CD4-positive, alpha-beta T cell treated with Interferon alpha-2 for 1 hour (primary cell): ENCODE measurements at regions not wholly inside any gene's neighbourhood (a gene's known extent, or its start where the extent isn't known, plus 50 kb on each side); places are given as distances from the start of the nearest gene placed in this dataset.
"Not testable (repeated sequence)": the region's sequence is repeated elsewhere in the genome, so short reads cannot be mapped to it uniquely, and the experiment has no call there.

Experiments
- DNase-seq, 2 donors: peaks; one replicate each; pipeline ENCODE4 v3.0.0-alpha.2; 2020 to 2022

DNA sequence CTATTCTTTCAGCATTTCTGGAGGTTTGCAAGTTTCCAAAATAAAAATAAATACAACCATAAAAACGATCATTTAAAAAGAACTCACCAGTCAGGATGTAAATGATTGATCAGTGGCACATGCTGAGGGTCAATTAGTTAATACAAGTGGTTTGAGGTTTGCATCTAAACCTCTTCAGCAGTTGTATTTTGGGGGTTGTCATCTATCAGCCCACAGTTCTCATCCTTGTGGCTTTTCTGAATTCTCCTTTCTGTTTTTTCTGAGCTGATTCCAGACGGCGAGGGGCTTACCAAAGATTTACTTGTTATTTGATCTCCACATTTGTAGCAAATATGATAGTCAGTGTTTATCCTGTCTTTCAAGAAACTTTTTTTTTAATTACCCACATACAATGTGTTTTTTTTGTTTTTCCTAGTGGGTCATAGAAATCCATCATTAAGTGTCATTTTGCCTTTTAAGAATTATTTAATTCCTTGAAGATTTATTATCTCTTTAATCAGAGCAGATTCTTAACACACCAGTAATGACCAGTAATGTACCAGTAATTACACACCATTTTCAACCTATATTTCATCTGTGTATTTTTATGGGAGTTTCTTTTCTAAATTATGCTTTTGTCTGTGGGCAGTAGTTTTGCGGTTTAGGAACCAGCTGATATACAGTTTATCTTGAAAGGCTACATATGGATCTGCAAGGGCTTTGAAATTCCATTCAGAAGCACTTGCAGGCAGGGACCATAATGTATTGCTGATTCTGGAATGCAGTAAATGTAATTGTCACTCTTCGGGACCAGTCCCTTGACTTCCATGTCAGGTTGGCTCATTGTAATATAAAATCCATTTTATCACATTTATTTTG, 56.3 kb upstream of the DAAM1 start:
- no peak for DNase-seq

DNA sequence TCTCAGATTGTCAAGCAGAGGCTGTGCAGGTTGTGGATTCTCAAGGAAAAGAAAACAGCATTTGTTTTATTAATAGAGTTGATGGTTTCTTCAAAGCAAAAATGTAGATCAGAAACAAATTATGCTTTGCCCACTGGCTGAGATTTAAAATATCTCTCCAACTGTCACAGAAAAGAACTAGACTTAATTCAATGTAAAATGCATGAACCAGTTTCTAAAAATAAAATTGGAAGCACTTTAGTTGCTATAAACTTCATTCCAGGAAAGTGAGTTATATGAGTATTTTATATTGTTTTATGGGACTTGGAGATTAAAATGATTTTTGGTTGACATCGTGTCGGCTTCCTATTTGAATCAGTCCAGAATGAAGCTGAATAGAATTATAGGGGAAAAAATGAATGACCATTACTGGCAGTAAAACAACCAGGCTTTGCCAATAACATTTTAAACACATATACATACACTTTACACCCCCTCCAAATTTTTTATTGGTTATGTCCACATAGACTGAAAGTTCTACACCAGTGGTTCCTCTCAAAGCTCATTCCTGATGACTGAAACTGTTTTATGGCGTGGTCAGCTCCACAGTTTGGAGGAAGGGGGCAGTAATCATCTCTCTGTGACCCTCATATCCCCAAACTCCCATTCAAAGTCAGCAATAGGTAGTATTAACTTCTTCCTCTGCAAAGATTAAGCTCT, 55.5 kb upstream of the DAAM1 start:
- DNase-seq = no peak

DNA sequence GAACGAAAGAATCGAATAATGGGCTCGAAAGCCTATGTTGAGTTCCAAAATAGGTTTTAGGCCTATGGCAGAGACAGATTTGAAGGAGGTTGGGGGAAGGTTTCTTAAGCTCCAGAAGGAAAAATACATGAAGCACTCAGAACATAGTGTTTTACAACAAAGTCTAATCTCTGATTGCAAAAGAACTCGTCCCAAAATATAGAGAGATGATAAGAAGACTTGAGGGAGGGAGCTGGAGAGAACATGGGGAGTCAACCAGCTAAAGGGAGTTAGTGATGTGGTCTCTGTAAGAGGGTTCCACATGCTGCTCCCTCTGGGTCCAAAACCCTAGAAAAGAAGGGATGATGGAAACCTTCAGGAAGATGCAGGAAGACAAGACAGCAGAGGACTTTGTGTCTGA, 54.8 kb upstream of the DAAM1 start:
- DNase-seq = no peak

- no peak for DNase-seq
Observed at GRCh38 chr14:59134307-59134706, 54.2 kb upstream of the DAAM1 start.

DNA sequence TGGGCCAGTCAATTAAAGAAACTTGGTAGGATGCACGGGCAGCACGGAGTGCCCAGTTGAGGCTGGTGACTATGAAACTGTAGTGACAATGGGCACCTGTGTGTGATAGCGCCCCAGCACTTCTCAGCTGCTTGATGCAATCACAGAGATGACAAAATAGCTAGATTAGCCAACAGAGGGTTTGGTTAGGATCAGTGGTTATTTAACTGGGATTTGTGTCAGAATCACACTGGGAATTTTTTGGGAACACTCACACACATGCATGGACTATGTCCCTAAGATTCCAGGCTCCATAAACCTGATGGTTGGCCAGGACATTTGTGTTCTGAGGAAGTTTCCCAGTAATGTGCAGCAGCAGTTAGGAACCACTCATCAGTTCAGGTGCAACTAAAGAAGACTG, 51.2 kb upstream of the DAAM1 start:
- no peak for DNase-seq

GRCh38 chr14:59138576-59138975, 49.9 kb upstream of the DAAM1 start:
- DNase-seq = not testable (repeated sequence)
